ENCODE measurements at regions not wholly inside any gene's neighbourhood (a gene's known extent, or its start where the extent isn't known, plus 50 kb on each side); places are given as distances from the start of the nearest gene placed in this dataset.
A peak's percentile ranks its signal among the peaks of the same experiment; 100 is the strongest.

GRCh38 chr1:76744989-76745388 is 122.3 kb upstream of the ST6GALNAC5 start:
- ChIA-PET POLR2A (interaction anchor here (0.7 kb wide), 1 partner anchor 253 kb away, joined by 5 read pairs; no protein-coding TSS in a partner anchor), CTCF (no interaction called here)
- Mint-ChIP-seq H3K9me3 (peaks cover 2% of the 10 kb centered on the region), H3K27ac (no peak overlapping the region), H3K4me3 (no peak overlapping the region), H3K36me3 (ENCODE audit: low read depth) (no peaks in the 10 kb centered on the region), H3K4me1 (ENCODE audit: low read depth) (no peaks in the 10 kb centered on the region), H3K27me3 (peaks cover 16% of the 10 kb centered on the region)
- TF ChIP-seq, protein P1, sequence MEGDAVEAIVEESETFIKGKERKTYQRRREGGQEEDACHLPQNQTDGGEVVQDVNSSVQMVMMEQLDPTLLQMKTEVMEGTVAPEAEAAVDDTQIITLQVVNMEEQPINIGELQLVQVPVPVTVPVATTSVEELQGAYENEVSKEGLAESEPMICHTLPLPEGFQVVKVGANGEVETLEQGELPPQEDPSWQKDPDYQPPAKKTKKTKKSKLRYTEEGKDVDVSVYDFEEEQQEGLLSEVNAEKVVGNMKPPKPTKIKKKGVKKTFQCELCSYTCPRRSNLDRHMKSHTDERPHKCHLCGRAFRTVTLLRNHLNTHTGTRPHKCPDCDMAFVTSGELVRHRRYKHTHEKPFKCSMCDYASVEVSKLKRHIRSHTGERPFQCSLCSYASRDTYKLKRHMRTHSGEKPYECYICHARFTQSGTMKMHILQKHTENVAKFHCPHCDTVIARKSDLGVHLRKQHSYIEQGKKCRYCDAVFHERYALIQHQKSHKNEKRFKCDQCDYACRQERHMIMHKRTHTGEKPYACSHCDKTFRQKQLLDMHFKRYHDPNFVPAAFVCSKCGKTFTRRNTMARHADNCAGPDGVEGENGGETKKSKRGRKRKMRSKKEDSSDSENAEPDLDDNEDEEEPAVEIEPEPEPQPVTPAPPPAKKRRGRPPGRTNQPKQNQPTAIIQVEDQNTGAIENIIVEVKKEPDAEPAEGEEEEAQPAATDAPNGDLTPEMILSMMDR (IDR thresholded peaks at IDR 0.05), result no peak
- no peak for ATAC-seq
- no peak for DNase-seq
- intact Hi-C loops (cut with micrococcal nuclease), result no loop called here

GRCh38 chr1:76746206-76746605 is 121.1 kb upstream of the ST6GALNAC5 start:
- ATAC-seq (no peak), DNase-seq (no peak)
- H3K9me3 Mint-ChIP-seq, result peaks cover 2% of the 10 kb centered on the region
- intact Hi-C loops (cut with micrococcal nuclease), result no loop called here
- ChIA-PET CTCF (no interaction called here), POLR2A (no interaction called here)
- H3K27me3 Mint-ChIP-seq, result peaks cover 14% of the 10 kb centered on the region
- H3K4me1 Mint-ChIP-seq (ENCODE audit: low read depth), result no peaks in the 10 kb centered on the region
- H3K36me3 Mint-ChIP-seq (ENCODE audit: low read depth), result no peaks in the 10 kb centered on the region
- no peak overlapping the region for H3K27ac Mint-ChIP-seq
- TF ChIP-seq, protein P1 (IDR thresholded peaks at IDR 0.05), result no peak
- no peak overlapping the region for H3K4me3 Mint-ChIP-seq

DNA sequence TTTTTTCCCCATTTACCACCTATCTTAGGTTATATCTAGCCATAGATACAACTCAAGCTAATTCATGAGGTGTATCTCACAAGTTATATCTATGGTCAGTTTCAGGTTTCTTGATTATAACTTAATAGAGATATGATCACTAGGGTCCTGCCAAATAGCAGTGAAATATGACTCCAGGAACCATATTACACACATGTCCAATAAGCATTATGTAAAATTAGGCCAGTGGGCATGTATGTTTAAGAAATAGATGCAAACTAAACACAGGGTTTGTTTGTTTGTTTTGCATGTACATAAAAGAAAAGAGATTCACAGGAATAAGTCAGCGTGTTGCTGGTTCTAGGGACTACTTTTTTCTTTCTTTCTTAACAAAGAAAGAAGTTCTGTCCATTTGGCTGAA is 112.5 kb upstream of the ST6GALNAC5 start:
- no peak overlapping the region for H3K4me3 Mint-ChIP-seq
- H3K36me3 Mint-ChIP-seq (ENCODE audit: low read depth), result no peaks in the 10 kb centered on the region
- H3K9me3 Mint-ChIP-seq, result no peaks in the 10 kb centered on the region
- ATAC-seq, result no peak
- peaks cover 8% of the 10 kb centered on the region for H3K27me3 Mint-ChIP-seq
- no peak for DNase-seq
- intact Hi-C loops (cut with micrococcal nuclease), result no loop called here
- TF ChIP-seq, protein P1 (IDR thresholded peaks at IDR 0.05), result no peak
- CTCF ChIA-PET, result no interaction called here
- POLR2A ChIA-PET, result no interaction called here
- H3K4me1 Mint-ChIP-seq (ENCODE audit: low read depth), result no peaks in the 10 kb centered on the region
- no peak overlapping the region for H3K27ac Mint-ChIP-seq

DNA sequence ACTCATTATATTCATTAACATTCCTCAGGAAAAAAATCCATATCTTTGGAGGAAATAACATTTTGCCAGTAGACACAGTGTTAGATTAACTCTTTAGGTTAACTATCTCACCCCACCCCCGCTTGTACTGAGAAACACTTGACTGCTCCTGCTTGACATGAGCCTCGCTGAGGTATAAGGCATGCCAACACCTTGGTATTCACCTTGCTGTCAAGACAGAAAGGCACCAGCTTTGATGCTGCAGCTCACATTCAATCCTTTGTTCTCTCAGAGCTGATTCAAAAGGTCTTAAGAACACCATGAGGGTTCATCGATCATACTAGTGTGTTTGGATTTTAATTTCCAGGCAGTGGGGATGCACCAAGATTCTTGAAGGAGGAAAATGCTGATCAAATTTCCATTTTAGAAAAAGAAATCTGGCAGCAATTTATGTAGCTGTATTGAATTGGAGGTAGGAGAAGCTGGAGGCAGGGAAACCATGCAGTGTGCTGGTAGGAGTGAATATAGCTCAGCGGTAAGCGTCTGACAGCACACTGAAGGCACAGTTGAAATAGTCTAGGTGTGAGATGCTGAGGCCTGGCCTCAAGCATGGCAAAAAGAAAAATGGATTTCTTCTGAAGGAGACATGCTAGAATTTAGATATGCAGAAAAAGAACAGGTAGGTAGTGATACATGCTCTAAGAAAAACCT is 108.0 kb upstream of the ST6GALNAC5 start:
- Mint-ChIP-seq H3K4me1 (ENCODE audit: low read depth) (no peaks in the 10 kb centered on the region), H3K4me3 (no peak overlapping the region), H3K36me3 (ENCODE audit: low read depth) (no peaks in the 10 kb centered on the region), H3K27me3 (peaks cover 9% of the 10 kb centered on the region), H3K9me3 (no peaks in the 10 kb centered on the region), H3K27ac (no peak overlapping the region)
- ChIA-PET POLR2A (no interaction called here), CTCF (no interaction called here)
- TF ChIP-seq, protein P1 (IDR thresholded peaks at IDR 0.05), result no peak
- intact Hi-C loops (cut with micrococcal nuclease), result no loop called here
- DNase-seq, result no peak
- no peak for ATAC-seq

GRCh38 chr1:76759950-76760349 is 107.3 kb upstream of the ST6GALNAC5 start:
- CTCF ChIA-PET, result no interaction called here
- H3K9me3 Mint-ChIP-seq, result no peaks in the 10 kb centered on the region
- H3K4me3 Mint-ChIP-seq, result no peak overlapping the region

More at GRCh38 chr1:76759950-76760349, 107.3 kb upstream of the ST6GALNAC5 start:
- intact Hi-C loops (cut with micrococcal nuclease), result no loop called here
- no peak overlapping the region for H3K27ac Mint-ChIP-seq
- ATAC-seq (no peak), DNase-seq (peak; percentile 14)
- TF ChIP-seq, protein P1 (IDR thresholded peaks at IDR 0.05), result no peak
- H3K4me1 Mint-ChIP-seq (ENCODE audit: low read depth), result no peaks in the 10 kb centered on the region
- POLR2A ChIA-PET, result no interaction called here
- no peaks in the 10 kb centered on the region for H3K36me3 Mint-ChIP-seq (ENCODE audit: low read depth)
- peaks cover 10% of the 10 kb centered on the region for H3K27me3 Mint-ChIP-seq

All from activated CD8-positive, alpha-beta T cell treated with anti-CD3 and anti-CD28 coated beads for 36 hours (primary cell).